ENCODE measurements at regions not wholly inside any gene's neighbourhood (a gene's known extent, or its start where the extent isn't known, plus 50 kb on each side); places are given as distances from the start of the nearest gene placed in this dataset.

DNA sequence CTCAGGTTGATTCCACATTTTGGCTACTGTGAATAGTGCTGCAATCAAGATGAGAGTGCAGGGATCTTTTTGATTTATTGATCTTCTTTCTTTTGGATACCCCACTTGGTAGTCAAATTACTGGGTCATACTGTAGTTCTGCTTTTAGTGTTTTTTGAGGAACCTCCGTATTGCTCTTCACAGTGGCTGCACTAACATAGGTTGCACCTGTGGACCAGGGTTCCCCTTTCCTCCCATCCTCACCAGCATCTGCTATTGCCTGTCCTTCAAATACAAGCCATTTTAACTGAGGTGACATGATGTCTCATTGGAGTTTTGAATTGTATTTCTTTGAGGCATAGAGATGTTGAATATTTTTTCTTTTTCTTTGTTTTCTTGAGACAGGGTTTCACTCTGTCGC, 152.5 kb upstream of the TMEM132C start:
- Mint-ChIP-seq H3K4me3 (no peak overlapping the region), H3K4me1 (ENCODE audit: low read depth) (no peaks in the 10 kb centered on the region), H3K36me3 (ENCODE audit: low read depth) (no peaks in the 10 kb centered on the region), H3K9me3 (peaks cover 3% of the 10 kb centered on the region), H3K27me3 (no peaks in the 10 kb centered on the region), H3K27ac (no peak overlapping the region)
- POLR2A ChIA-PET, result no interaction called here
- ATAC-seq (no peak), DNase-seq (no peak)
- intact Hi-C loops (cut with micrococcal nuclease), result no loop called here
- TF ChIP-seq, protein P1, sequence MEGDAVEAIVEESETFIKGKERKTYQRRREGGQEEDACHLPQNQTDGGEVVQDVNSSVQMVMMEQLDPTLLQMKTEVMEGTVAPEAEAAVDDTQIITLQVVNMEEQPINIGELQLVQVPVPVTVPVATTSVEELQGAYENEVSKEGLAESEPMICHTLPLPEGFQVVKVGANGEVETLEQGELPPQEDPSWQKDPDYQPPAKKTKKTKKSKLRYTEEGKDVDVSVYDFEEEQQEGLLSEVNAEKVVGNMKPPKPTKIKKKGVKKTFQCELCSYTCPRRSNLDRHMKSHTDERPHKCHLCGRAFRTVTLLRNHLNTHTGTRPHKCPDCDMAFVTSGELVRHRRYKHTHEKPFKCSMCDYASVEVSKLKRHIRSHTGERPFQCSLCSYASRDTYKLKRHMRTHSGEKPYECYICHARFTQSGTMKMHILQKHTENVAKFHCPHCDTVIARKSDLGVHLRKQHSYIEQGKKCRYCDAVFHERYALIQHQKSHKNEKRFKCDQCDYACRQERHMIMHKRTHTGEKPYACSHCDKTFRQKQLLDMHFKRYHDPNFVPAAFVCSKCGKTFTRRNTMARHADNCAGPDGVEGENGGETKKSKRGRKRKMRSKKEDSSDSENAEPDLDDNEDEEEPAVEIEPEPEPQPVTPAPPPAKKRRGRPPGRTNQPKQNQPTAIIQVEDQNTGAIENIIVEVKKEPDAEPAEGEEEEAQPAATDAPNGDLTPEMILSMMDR (IDR thresholded peaks at IDR 0.05), result no peak
- CTCF ChIA-PET, result no interaction called here

DNA sequence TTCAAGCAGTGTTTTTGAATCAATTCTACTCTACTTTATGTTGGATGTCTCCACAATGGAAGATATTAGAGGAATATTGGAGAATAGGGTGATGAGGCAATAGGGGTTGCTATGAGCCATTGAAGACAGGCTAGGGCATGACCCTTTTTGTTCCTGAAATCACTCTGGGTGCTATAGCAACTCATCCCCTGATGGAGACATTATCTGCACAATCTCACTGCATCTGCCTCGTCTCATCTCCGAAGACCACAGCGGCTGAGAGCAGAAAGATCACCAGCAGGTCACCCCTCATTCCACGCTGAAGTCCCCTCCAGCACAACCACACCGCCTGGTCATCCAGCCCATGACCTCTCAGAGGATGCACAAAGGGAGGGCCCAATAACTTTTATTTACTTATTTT, 150.4 kb upstream of the TMEM132C start:
- DNase-seq, result no peak
- no peaks in the 10 kb centered on the region for H3K27me3 Mint-ChIP-seq
- ATAC-seq, result no peak
- intact Hi-C loops (cut with micrococcal nuclease), result no loop called here
- TF ChIP-seq, protein P1 (IDR thresholded peaks at IDR 0.05), result no peak
- POLR2A ChIA-PET, result no interaction called here
- no peak overlapping the region for H3K27ac Mint-ChIP-seq
- no peaks in the 10 kb centered on the region for H3K4me1 Mint-ChIP-seq (ENCODE audit: low read depth)
- H3K4me3 Mint-ChIP-seq, result no peak overlapping the region
- H3K36me3 Mint-ChIP-seq (ENCODE audit: low read depth), result no peaks in the 10 kb centered on the region
- peaks cover 3% of the 10 kb centered on the region for H3K9me3 Mint-ChIP-seq
- CTCF ChIA-PET, result no interaction called here

DNA sequence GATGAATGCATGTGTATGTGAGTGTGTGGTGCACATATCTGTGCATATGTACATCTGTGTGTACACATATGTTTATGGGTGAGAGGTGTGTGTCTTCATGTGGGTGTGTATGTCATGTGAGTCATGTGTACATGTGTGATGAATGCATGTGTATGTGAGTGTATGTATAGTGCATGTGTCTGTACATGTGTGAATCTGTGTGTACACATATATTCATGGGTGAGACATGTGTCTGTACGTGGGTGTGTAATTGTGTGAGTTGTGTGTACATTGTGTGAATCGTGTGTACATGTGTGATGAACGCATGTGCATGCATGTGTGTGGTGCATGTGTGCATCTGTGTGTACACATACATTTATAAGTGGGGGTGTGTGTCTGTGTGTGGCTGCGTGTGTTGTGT, 146.9 kb upstream of the TMEM132C start:
- ATAC-seq, result no peak
- Mint-ChIP-seq H3K4me1 (ENCODE audit: low read depth) (no peaks in the 10 kb centered on the region), H3K27me3 (no peaks in the 10 kb centered on the region), H3K9me3 (peaks cover 3% of the 10 kb centered on the region), H3K4me3 (no peak overlapping the region), H3K36me3 (ENCODE audit: low read depth) (no peaks in the 10 kb centered on the region), H3K27ac (no peak overlapping the region)
- ChIA-PET POLR2A (no interaction called here), CTCF (no interaction called here)
- TF ChIP-seq, protein P1 (IDR thresholded peaks at IDR 0.05), result no peak
- no peak for DNase-seq
- intact Hi-C loops (cut with micrococcal nuclease), result no loop called here

DNA sequence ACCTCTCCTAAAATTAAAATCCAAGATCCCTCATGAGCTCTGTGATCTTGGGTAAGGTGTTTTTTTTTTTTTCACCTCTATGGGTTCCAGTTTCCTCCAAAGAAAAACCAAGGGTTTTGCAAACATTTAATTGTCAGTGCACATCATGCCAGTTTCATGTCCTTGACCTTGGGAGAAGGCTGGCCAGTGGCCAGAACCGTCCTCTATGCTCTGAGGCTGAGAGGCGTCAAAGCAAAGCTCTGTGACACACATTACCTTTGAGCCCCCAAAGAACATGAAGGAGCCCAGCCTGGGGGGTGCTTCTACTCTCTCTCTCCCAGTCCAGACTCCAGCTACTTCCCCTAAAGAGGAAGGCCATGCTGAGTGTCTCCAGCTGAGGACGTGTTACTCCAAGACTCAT, 145.5 kb upstream of the TMEM132C start:
- H3K27me3 Mint-ChIP-seq, result no peaks in the 10 kb centered on the region
- intact Hi-C loops (cut with micrococcal nuclease), result no loop called here
- TF ChIP-seq, protein P1 (IDR thresholded peaks at IDR 0.05), result no peak
- POLR2A ChIA-PET, result no interaction called here
- H3K4me1 Mint-ChIP-seq (ENCODE audit: low read depth), result no peaks in the 10 kb centered on the region
- no peak for ATAC-seq
- H3K4me3 Mint-ChIP-seq, result no peak overlapping the region
- DNase-seq, result no peak
- H3K36me3 Mint-ChIP-seq (ENCODE audit: low read depth), result no peaks in the 10 kb centered on the region
- no peaks in the 10 kb centered on the region for H3K9me3 Mint-ChIP-seq
- H3K27ac Mint-ChIP-seq, result no peak overlapping the region
- CTCF ChIA-PET, result no interaction called here

DNA sequence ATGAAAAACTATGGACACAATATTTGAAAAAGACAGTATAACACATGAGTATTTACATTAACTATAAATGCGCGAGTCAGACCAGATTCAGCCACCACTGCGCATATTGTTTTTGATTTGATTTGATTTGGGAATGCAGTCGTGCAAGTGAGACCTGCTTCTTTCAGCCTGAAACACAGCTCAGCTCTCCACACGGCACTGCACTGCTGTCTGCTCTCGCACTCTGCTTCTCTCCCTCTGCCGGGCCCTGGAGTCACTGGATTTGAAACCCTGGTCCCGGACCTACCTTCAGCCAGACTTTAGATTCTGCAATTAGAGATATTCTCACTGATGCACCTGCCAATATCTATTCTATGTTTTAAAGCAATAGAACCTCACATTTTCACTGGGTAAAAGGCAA, 143.9 kb upstream of the TMEM132C start:
- CTCF ChIA-PET, result no interaction called here
- H3K36me3 Mint-ChIP-seq (ENCODE audit: low read depth), result no peaks in the 10 kb centered on the region
- DNase-seq (no peak), ATAC-seq (no peak)
- TF ChIP-seq, protein P1 (IDR thresholded peaks at IDR 0.05), result no peak
- H3K9me3 Mint-ChIP-seq, result no peaks in the 10 kb centered on the region
- POLR2A ChIA-PET, result no interaction called here
- H3K4me1 Mint-ChIP-seq (ENCODE audit: low read depth), result no peaks in the 10 kb centered on the region
- no peak overlapping the region for H3K4me3 Mint-ChIP-seq
- no peak overlapping the region for H3K27ac Mint-ChIP-seq
- intact Hi-C loops (cut with micrococcal nuclease), result no loop called here
- H3K27me3 Mint-ChIP-seq, result no peaks in the 10 kb centered on the region
